Muscle of back (tissue), 3 donors: ENCODE measurements at regions not wholly inside any gene's neighbourhood (a gene's known extent, or its start where the extent isn't known, plus 50 kb on each side); places are given as distances from the start of the nearest gene placed in this dataset.
"Not testable (repeated sequence)": the region's sequence is repeated elsewhere in the genome, so short reads cannot be mapped to it uniquely, and the experiment has no call there.

Source experiments
- DNase-seq, 3 donors: peaks; one replicate each; pipeline versions ENCODE4 v3.0.0 to v3.0.0-alpha.2; 2013

GRCh38 chr9:96065482-96066251, 190.2 kb downstream of the ERCC6L2 start:
- no peak for DNase-seq

GRCh38 chr9:96064826-96065481, 189.5 kb downstream of the ERCC6L2 start:
- DNase-seq = no peak

- no peak for DNase-seq
Measured at GRCh38 chr9:96062854-96063253, 187.4 kb downstream of the ERCC6L2 start.

- DNase-seq = no peak
Measured at GRCh38 chr9:96062031-96062430, 186.5 kb downstream of the ERCC6L2 start.

- DNase-seq = peak in 2 of 3 donors; percentile 56 to 67
Measured at GRCh38 chr9:96061293-96061987, 185.9 kb downstream of the ERCC6L2 start.

- DNase-seq = no peak
Measured at GRCh38 chr9:96058218-96058617, 182.7 kb downstream of the ERCC6L2 start.

GRCh38 chr9:96057155-96057554, 181.7 kb downstream of the ERCC6L2 start:
- no peak for DNase-seq

GRCh38 chr9:96056226-96056625, 180.7 kb downstream of the ERCC6L2 start:
- DNase-seq = no peak

- not testable (repeated sequence) for DNase-seq
Measured at GRCh38 chr9:96054248-96054647, 178.8 kb downstream of the ERCC6L2 start.

- no peak for DNase-seq
Measured at GRCh38 chr9:96052686-96053085, 177.2 kb downstream of the ERCC6L2 start.

GRCh38 chr9:96051423-96051822, 175.9 kb downstream of the ERCC6L2 start:
- DNase-seq = no peak

GRCh38 chr9:96050861-96051155, 175.3 kb downstream of the ERCC6L2 start:
- DNase-seq = no peak

GRCh38 chr9:96050048-96050860, 174.8 kb downstream of the ERCC6L2 start:
- DNase-seq = no peak

GRCh38 chr9:96048956-96049831, 173.7 kb downstream of the ERCC6L2 start:
- DNase-seq = no peak

- peak in 2 of 3 donors; percentile 55 to 73 for DNase-seq
Measured at GRCh38 chr9:96048104-96048955, 172.8 kb downstream of the ERCC6L2 start.

- DNase-seq = no peak
Measured at GRCh38 chr9:96047741-96048103, 172.2 kb downstream of the ERCC6L2 start.

GRCh38 chr9:96047116-96047639, 171.7 kb downstream of the ERCC6L2 start:
- no peak for DNase-seq

GRCh38 chr9:96045811-96046210, 170.3 kb downstream of the ERCC6L2 start:
- DNase-seq = no peak

- DNase-seq = no peak
Measured at GRCh38 chr9:96044401-96044800, 168.9 kb downstream of the ERCC6L2 start.
